HG03575 (cell line): ENCODE measurements at regions not wholly inside any gene's neighbourhood (a gene's known extent, or its start where the extent isn't known, plus 50 kb on each side); places are given as distances from the start of the nearest gene placed in this dataset.

Experiments
- ATAC-seq: cut with Tn5 transposase; IDR thresholded peaks from one replicate; pipeline ENCODE4 v1.9.1; 2021; ENCODE audit not compliant: unreplicated experiment, insufficient number of reproducible peaks, low FRiP score; ENCODE audit errors: extremely low read depth

DNA sequence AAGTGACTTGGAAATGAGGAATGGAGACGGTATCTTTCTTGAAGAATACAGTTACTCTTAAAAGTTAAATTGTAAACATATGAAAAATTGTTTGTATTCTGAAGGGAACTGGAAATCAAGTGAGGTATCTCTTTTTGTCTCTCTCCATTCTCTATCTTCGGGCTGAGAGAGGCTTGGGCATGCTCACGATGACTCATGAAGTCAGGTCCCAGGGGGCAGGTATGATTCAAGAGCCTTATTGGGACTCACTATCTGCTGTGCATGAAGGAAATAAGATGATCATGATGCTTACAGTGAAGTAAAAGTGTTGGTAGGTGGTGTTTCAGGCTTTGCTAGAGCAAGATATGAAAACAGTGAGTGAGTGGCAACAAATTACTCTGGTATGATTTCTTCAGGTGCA, 200.4 kb upstream of the PITX2 start:
- ATAC-seq, result no peak

DNA sequence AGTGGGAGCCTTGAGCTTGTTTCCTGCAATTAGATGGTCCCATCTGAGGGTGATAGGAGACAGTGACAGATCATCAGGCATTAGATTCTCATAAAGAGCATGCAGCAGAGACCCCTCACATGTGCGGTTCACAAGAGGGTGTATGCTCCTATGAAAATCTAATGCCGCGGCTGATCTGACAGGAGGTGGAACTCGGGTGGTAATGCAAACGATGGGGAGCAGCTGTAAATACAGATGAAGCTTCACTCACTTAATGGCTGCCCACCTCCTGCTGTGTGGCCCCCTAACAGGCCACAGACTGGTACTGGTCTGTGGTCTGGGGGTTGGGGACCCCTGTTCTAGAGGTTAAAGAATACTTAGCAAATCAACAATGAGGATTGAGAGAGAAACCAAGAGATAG, 201.5 kb upstream of the PITX2 start:
- ATAC-seq, result no peak

DNA sequence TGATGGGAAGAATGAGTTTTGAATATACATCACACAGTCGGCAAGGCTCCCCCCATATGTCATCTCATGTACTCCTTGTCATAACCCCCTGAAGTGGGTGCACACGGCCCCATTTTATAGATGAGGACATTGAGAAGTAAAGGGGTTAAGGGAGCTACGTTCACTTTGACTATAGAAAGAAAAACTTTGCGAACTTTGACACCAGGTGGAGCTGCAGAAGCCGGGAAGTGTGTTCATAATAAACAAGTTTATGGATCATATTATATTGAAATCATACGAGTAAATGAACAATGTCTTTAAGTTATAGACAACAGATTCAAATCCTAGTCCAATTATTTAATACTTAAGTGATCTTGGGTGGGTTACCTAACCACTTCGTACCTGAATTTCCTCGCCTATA, 203.8 kb upstream of the PITX2 start:
- no peak for ATAC-seq

DNA sequence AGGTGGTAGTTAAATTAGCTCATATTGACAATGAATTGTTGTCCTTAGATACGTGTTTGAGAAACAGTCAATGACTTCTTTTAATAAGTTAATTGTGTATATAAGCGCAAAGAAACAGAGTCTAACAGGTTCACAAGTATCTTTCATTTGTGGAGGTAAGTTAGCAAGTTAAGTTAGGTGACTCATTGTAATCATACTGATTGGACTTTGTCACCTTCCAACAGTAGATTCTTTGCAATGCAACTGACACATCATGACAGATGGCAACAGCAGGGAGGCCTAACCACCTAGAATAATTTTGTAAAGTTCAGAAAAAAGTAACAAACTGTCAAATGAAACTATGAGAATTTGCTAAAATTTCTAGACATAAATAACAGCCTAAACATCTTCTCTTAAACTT, 207.6 kb upstream of the PITX2 start:
- ATAC-seq, result no peak

DNA sequence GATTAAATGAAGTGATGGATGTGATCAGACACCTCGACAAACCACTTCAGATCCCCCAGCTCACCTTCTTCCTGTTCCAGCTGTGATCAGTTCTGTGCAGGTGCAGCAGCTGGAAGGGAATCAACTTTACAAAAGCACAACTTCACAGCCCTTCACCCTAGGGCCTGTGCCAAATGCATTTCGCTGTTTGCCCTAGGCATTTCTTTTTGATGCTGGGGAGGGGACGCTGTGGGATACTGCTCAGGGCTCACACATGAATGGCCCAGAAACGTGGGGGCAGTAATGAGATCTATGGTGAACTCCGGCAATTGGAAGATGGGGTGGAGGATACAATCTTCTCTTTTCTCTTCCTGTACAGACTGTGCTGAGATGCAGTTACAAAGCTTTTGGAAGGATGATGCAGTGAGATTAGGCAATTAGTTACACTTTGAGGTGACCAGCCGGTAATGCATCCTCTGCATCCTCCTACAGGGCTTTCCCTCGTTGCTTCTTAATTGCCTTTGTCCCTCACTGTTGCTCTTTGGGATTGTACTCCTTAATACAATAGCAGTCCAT, 215.1 kb upstream of the PITX2 start:
- ATAC-seq, result no peak

DNA sequence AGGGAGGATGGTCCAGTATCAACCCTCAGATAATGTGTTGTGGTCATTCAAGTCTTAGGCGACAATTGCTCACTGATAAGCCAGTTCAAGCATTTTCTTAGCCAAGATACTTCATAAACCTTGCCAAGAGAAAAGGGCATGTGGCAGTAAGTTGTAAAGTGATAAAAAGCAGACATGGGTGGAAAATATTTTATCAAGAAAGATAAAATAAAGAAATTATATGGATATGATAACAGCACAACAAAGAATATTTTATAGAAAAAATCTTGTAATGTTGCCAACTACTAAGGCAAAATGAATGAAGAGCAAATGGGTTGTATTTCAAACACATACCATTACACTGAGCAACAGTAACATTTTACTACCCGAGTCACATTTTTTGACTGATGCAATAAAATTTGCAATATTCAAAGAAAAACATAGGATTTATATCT, 217.4 kb upstream of the PITX2 start:
- ATAC-seq, result no peak

DNA sequence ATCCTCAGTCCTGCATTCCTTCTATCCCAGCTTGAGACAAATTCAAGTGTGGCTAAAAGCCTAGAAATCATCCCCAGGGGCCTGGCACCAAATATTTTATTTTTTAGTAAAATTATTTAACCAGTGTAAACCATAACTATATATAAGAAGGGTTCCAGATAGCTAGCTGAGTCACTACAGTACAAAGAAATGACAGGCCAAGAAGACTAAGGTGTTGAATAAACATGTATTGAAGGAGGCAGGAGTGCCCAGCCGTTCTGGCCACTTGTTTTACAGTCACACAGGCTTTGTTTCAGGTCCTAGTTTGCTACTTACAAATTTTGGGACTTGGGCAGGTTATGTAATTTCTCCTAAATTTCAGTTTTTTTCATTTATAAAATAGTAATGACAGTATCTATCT, 225.9 kb upstream of the PITX2 start:
- ATAC-seq, result no peak

DNA sequence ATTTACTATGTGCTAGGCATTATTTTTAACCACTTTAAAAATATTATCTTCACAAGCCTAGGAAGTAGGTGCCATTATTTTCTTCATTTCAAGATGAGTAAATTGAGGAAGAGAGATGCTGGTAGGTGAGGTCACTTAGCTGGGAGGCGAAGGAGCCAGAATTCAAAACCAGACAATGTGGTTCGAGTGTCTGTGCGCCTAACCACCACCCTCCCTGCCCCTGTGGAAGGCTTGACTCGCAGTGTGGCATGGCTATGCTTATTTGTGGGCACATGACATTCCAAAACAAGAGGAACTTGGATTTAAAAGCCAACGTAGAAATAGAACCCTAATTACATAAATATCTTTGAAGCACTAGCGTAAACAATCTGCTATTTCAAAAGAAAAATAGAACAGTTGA, 226.6 kb upstream of the PITX2 start:
- no peak for ATAC-seq

DNA sequence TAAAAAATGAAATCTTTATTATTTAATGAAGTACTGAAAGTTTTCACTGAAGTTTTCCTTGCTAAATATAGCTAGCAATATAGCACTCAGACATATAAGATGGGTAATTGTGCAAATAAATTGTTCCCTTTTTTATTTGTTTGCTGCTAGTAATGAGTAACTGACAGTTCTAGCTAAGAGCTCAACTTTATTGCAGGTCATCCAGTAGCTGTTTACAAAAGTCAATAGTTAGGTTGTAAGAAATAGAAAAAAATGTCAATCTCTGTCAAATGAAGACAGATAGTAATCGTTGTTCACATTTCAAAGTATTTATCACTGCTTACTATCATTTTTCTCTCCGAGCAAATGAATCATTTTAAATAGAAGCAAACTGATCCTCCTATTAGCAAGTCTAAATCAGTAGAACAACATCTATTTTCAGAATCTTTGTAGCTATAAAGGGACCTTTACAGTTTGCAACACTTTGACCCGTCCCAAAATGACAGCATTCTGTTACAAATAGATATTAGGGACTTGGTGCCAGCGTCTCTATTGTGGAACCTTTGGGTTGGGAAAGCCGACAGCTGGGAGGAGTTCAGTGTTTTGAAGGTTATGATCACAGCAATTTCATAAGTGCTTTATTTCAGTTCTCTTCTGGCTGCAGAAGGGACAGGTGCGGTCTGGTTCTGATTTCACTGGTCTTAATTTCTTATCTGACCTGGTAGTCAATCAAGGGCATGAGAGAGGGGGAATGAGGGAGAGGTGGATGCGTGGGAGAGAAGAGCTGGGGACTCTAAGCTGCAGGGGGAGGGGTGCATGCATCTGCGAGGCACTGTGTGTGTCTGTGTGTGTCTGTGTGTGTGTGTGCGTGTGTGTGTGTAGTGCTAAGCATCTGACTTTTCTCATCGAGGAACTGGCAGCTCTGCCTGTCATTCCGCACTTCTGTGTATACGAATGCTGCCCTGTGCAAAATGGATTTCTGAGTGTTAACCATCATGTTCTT, 227.9 kb upstream of the PITX2 start:
- ATAC-seq, result no peak

DNA sequence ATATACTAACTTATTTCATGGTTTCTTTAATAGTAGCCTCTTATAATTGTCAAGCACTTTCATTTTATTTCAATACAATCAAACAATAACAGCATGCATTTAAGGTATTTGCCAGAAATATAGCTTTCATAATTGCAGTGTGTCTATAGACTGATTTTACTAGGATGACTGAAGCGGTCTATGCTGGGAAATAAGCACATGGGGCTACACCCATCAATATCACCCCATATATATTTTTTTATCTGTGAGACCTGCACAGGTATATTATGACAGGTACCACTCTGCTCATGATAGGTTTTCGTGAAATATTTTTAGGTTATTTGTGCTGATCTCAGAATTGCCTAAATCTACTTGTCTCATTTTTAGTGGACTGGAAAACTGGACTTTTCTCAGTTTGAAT, 229.1 kb upstream of the PITX2 start:
- no peak for ATAC-seq

DNA sequence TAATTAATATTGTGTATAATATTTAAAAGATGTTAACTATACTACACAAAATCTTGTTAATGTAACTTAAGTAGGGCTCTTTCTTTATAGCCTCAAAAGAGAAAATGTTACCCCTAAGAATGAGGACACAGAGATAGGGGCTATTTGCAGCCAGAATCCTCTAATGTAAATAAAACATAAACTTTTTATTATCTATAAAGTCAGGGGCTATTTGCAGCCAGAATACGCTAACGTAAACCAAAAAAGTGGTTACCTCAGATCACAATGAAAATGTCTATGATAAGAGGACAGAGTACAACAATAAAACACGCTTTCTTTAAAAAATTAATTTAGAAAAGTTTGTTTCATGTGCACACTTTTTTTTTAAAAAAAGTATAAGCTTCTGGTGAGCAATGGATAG, 229.9 kb upstream of the PITX2 start:
- no peak for ATAC-seq

DNA sequence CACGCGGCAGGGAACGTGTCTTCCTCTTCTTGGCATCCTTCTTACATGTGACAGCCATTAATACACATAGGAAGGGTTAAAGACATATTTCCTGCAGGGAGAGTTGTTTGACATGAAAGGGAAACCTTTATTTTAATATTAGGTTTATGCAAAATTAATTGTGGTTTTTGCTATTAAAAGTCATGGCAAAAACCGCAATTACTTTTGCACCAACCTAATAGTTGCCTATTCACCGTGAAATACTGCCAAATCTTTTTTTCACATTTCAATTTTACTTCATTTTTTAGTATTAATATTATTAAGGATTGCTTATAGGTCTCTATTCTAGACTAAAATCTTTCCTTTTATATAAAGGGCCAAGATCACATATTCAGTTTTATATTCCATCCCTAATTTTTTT, 230.4 kb upstream of the PITX2 start:
- no peak for ATAC-seq

DNA sequence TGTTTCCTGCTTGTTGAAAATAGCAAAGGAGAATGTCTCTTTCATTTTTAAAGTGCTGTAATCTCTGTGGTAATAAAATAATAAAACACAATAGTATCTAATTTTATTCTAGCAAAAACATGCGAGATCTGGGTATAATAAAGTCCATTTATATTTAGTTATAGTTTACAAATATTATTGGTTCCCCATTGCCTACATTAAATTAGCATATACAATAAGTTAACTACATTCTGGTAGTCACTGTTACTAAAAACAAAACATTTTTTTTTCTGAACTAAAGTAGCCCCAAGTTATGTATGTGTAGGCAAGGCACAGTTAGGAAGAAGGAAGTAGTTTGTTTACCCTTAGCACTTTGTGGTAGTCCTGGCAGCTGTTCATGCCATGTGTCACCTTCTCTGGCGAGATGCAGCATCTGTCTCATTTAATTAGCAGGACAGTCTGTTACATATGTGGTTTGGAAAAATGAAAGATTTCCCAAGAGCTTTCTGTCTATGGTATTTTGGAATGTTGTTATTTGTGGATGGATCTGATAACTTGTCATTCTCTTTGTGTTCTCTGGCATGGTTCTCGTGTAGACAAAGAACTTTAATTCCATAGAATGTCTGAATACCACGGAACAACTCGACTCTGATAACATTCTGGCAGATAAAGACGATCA, 231.3 kb upstream of the PITX2 start:
- ATAC-seq, result no peak

DNA sequence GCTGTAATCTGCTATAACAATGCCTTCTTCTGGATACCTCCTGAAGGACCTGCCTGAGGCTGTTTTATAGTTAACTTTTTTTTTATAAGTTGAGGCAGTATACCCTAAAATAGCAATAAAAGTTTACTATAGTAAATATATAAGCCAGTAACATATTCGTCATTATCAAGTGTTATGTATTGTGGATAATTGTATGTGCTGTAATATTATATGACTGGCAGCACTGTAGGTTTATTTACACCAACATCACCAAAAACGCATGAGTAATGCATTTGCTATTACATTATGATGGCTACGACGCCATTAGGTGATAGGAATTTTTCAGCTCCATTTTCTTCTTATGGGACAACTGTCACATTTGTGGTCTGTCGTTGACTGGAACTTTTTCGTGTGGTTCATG, 237.2 kb upstream of the PITX2 start:
- no peak for ATAC-seq

DNA sequence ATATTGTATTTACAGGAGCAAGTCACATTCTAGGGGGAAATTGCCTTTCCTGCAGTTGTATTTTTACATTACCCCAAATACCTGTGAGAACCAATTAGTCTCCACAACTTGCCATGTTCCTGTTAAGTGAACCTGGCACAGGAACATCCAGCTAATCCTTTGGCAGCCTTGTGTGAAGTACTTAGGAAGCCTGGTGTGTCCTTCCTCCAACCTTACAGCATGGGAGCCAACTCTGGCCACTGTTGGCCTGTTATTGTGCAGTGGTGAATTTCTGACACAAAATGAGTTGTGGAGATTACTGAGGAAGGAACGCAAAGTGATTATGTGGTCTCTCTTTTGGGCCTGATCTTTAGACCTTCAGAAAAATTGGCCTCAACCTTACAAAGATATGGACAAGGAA, 238.0 kb upstream of the PITX2 start:
- no peak for ATAC-seq

DNA sequence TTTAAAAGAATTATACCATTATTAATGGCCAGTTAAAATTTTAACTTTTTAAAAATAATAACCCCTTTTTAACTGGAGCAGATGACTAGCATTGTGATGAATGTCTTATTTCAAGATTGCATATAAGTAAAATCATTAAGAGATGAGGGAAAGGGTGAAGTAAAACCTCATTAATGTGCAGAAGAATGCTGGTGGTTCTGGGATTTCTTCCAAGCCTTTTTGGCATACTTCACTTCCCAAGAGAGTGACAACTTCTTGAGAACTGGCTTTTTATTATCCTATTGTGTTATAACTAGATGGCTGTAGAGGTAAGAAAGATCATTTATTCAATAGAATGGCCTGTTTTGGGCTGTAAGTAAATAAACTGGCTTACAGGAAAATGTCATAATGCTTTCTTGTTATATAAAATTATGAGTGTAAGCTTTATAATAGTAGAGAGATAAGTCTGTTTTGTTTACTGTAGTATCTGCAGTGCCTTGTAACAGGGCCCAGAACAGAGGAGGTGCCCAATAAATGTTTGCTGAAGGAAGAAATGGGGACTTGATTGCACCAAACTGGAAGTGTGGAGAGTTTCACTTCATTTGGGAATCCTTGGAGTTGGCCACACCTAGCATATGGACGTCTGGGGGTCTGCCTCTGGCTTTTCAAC, 242.9 kb upstream of the PITX2 start:
- ATAC-seq, result no peak

DNA sequence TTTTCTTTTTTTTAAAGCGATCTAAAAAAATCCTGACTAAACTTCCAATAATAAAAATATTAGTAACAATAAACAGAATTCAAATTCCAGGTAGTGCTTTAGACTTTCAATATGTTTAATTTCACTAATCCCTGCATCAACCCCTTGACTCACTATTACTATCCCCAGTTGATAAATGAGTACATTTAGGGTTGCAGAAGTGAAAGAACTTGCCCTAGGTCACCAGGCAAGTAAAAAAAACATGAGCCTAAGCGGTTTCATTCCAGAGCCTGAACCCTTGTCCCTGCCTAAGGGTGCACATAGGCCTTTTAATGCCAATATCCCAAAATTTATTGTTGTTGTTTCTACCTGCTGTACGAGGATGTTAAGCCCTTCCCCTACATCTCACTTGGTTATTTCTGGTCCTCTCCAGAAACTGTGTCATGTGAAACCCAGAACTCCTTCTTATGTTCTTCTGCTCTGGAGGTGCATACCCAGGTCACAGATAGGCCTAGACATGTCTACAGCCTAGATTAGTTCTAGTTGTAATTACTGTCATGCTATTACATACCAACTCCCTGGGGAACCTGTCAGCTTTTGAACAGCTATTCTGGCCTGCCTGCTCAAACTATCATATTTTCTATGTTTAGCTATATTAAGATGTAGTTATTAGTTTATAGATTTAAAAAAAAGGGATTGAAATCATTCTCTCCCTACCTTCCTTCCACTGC, 244.5 kb upstream of the PITX2 start:
- ATAC-seq, result peak; percentile 59

DNA sequence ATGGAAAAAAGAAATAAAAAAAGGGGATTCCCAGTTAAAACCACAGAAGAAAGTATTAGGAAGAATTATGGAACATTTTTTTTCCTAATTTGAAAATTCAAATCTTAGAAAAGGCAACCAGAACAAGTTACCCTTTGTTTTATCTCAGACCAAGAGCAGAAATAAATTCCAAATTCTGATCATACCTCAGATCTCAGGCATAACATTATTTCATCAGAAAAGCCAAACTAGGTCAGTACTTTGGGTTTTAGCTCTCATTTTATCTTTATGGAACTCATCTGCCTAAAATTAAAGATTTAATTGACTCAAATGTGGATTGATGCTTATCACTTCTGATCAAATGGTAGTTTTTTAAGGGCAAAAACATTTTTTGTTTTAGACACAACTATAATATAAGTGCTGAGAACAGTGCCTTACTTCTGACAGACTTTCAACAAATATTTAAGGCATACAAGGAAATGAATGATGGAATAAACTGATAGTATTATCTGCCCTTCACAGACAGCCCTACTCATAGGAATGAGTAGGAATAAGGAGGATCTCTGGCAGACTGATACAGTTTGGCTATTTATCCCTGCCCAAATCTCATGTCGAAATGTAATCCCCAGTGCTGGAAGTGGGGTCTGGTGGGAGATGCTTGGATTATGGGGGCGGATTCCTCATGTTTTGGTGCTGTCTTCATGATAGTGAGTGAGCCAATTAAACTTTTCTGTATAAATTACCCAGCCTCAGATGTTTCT, 245.3 kb upstream of the PITX2 start:
- no peak for ATAC-seq
